B cell (primary cell): ENCODE measurements at regions not wholly inside any gene's neighbourhood (a gene's known extent, or its start where the extent isn't known, plus 50 kb on each side); places are given as distances from the start of the nearest gene placed in this dataset.

Source experiments
- CTCF ChIP-seq: fragments of 200-600 bp; IDR thresholded peaks from one replicate; pipeline ENCODE4 v1.8.0; 2022; ENCODE audit warnings: antibody characterized with exemption, mild to moderate bottlenecking
- EZH2 ChIP-seq: IDR thresholded peaks from 2 replicates; pipeline ENCODE4 v1.6.1; 2012; ENCODE audit warnings: borderline replicate concordance, low read depth, mild to moderate bottlenecking, moderate library complexity, low read length; ENCODE audit not compliant: insufficient read depth, poor library complexity, severe bottlenecking

- TF ChIP-seq CTCF (no peak), EZH2 (no peak)
These were observed 158.3 kb upstream of the PRKD1 start for GRCh38 chr14:30085943-30086342.
